ENCODE measurements at regions not wholly inside any gene's neighbourhood (a gene's known extent, or its start where the extent isn't known, plus 50 kb on each side); places are given as distances from the start of the nearest gene placed in this dataset.

DNA sequence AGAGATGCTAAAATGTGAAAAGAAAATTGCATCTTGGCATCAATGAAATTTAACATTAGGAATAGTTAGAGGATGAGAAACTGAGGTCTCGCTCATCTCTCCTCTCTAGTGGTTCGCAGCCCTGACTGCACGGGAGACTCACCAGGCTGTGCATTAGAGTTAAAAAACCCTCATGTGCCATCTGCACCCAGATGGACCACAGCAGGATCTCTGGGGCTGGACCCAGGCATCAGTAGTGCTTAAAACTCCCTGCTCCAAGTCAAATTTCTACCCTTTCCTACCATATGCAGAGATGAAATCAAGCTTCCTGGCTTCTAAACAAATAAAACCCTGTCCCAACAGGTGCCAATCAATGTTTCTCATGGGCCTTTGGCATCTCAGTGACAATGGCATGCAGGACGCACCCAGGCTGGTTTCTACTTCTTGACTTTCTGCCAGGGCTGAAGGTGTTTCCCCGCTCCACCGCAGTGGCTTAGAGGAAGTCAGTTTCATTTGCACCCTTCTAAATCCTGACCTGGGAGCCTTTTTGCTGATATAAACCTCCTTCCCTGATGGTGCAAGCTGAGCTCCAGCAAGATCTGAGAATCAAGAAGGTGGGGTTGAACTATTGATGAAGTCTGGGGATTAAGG is 132.6 kb downstream of the NSG2 start:
- TF ChIP-seq CTCF (conservative IDR thresholded peaks at IDR 0.05; ENCODE audit: low read length) (no peak), EZH2phosphoT487 (IDR thresholded peaks at IDR 0.05; ENCODE audit: borderline replicate concordance, low read depth, low read length) (no peak)
- Histone ChIP-seq H3K79me2 (ENCODE audit: insufficient read depth, low read depth, low read length) (no peaks in the 10 kb centered on the region), H3K27ac (ENCODE audit: low read depth, low read length, poor library complexity, severe bottlenecking) (no peak overlapping the region), H3K4me1 (ENCODE audit: insufficient read depth, low read length, poor library complexity, severe bottlenecking) (no peaks in the 10 kb centered on the region), H2AFZ (ENCODE audit: low read length) (no peak overlapping the region), H3K9me2 (ENCODE audit: insufficient read depth, low read length) (no peaks in the 10 kb centered on the region), H3K4me3 (ENCODE audit: low read depth, low read length, poor library complexity, severe bottlenecking) (no peak overlapping the region), H4K20me1 (ENCODE audit: insufficient read depth, low read length) (no peaks in the 10 kb centered on the region), H3K4me2 (ENCODE audit: low read length) (no peak overlapping the region), H3K36me3 (ENCODE audit: insufficient read depth, low read length) (no peaks in the 10 kb centered on the region), H3K9me3 (ENCODE audit: low read length) (no peaks in the 10 kb centered on the region)
- no peak for DNase-seq (ENCODE audit: low spot score)
- ChIA-PET POLR2A (no interaction called here), CTCF (ENCODE audit: unreplicated experiment) (no interaction called here)
- no TSS peak for BruUV-seq (replicated peaks)
- intact Hi-C loops (cut with micrococcal nuclease; ENCODE audit: unreplicated experiment), result no loop called here

DNA sequence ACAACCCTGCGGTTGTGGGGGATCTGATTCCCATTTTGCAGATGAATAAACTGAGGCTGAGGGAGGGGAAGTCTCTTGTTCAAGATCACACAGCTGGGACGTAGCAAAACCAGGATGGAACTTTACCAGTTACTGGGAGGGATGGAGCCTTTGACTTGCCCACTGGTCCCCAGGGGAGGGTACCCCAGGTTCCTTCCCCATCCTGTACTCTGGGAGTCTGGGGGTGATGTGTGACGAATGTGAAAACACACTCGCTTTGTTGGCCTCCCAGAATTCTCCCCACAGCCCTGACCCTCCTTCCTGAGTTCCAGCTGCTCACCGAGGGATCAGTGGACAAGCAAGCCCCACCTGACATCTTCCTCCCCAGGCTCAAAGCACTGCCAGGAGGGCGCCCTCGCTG is 135.1 kb downstream of the NSG2 start:
- CTCF ChIA-PET (ENCODE audit: unreplicated experiment), result no interaction called here
- no peaks in the 10 kb centered on the region for H3K9me3 ChIP-seq (ENCODE audit: low read length)
- H3K79me2 ChIP-seq (ENCODE audit: insufficient read depth, low read depth, low read length), result no peaks in the 10 kb centered on the region
- intact Hi-C loops (cut with micrococcal nuclease; ENCODE audit: unreplicated experiment), result no loop called here
- no peak overlapping the region for H2AFZ ChIP-seq (ENCODE audit: low read length)
- no peak overlapping the region for H3K27ac ChIP-seq (ENCODE audit: low read depth, low read length, poor library complexity, severe bottlenecking)
- no peaks in the 10 kb centered on the region for H3K9me2 ChIP-seq (ENCODE audit: insufficient read depth, low read length)
- TF ChIP-seq EZH2phosphoT487 (IDR thresholded peaks at IDR 0.05; ENCODE audit: borderline replicate concordance, low read depth, low read length) (no peak), CTCF (conservative IDR thresholded peaks at IDR 0.05; ENCODE audit: low read length) (no peak)
- no peak overlapping the region for H3K4me2 ChIP-seq (ENCODE audit: low read length)
- DNase-seq (ENCODE audit: low spot score), result no peak
- no peaks in the 10 kb centered on the region for H3K36me3 ChIP-seq (ENCODE audit: insufficient read depth, low read length)
- POLR2A ChIA-PET, result interaction anchor here (0.7 kb wide), 1 partner anchor 755 kb away, joined by 3 read pairs; no protein-coding TSS in a partner anchor
- no peak overlapping the region for H3K4me3 ChIP-seq (ENCODE audit: low read depth, low read length, poor library complexity, severe bottlenecking)
- no peaks in the 10 kb centered on the region for H4K20me1 ChIP-seq (ENCODE audit: insufficient read depth, low read length)
- no peaks in the 10 kb centered on the region for H3K4me1 ChIP-seq (ENCODE audit: insufficient read depth, low read length, poor library complexity, severe bottlenecking)
- BruUV-seq (replicated peaks), result no TSS peak

DNA sequence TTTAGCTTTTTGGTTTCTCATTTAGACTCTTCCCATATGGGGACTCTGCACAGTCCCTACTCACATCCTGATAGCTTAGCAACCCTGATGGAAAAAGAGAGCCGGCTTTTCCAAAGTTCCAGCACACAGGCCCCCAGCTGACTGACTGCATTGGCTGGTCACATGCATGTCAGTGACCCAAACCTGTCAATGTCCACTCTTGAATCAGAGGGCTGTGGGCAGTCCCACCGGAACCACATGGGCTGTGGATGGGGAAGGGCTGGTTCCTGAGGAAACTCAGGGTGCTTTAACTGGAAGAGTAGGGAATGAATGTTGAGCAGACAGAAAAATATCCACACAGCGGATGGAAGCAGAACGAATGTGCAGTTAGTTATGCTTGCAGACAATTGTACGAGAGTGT is 136.6 kb downstream of the NSG2 start:
- no peaks in the 10 kb centered on the region for H3K36me3 ChIP-seq (ENCODE audit: insufficient read depth, low read length)
- H3K79me2 ChIP-seq (ENCODE audit: insufficient read depth, low read depth, low read length), result no peaks in the 10 kb centered on the region
- ChIA-PET POLR2A (no interaction called here), CTCF (ENCODE audit: unreplicated experiment) (no interaction called here)
- TF ChIP-seq EZH2phosphoT487 (IDR thresholded peaks at IDR 0.05; ENCODE audit: borderline replicate concordance, low read depth, low read length) (no peak), CTCF (conservative IDR thresholded peaks at IDR 0.05; ENCODE audit: low read length) (no peak)
- H3K9me2 ChIP-seq (ENCODE audit: insufficient read depth, low read length), result no peaks in the 10 kb centered on the region
- no peak for DNase-seq (ENCODE audit: low spot score)
- intact Hi-C loops (cut with micrococcal nuclease; ENCODE audit: unreplicated experiment), result no loop called here
- no peak overlapping the region for H3K4me3 ChIP-seq (ENCODE audit: low read depth, low read length, poor library complexity, severe bottlenecking)
- no peak overlapping the region for H2AFZ ChIP-seq (ENCODE audit: low read length)
- H4K20me1 ChIP-seq (ENCODE audit: insufficient read depth, low read length), result no peaks in the 10 kb centered on the region
- H3K9me3 ChIP-seq (ENCODE audit: low read length), result no peaks in the 10 kb centered on the region
- no TSS peak for BruUV-seq (replicated peaks)
- H3K4me2 ChIP-seq (ENCODE audit: low read length), result no peak overlapping the region
- no peak overlapping the region for H3K27ac ChIP-seq (ENCODE audit: low read depth, low read length, poor library complexity, severe bottlenecking)
- H3K4me1 ChIP-seq (ENCODE audit: insufficient read depth, low read length, poor library complexity, severe bottlenecking), result no peaks in the 10 kb centered on the region

Data from OCI-LY7 (cell line).